GM10266 (cell line): ENCODE measurements at regions not wholly inside any gene's neighbourhood (a gene's known extent, or its start where the extent isn't known, plus 50 kb on each side); places are given as distances from the start of the nearest gene placed in this dataset.

ENCODE experiments used
- DNase-seq: peaks from one replicate; pipeline ENCODE4 v3.0.0; 2012; ENCODE audit errors: extremely low spot score
- CTCF ChIP-seq: IDR thresholded peaks from 2 replicates; pipeline ENCODE4 v1.5.1; 2012; ENCODE audit warnings: mild to moderate bottlenecking, low read depth; ENCODE audit not compliant: control insufficient read depth, insufficient read depth; ENCODE audit errors: missing control alignments

- peak; percentile 6 for DNase-seq
Measured at GRCh38 chr6:140052736-140053729, 678.6 kb upstream of the CITED2 start.

GRCh38 chr6:140051521-140052512 lies 677.4 kb upstream of the CITED2 start:
- DNase-seq = no peak

More at GRCh38 chr6:140052736-140053729, 678.6 kb upstream of the CITED2 start:
- peak; percentile 38 for TF ChIP-seq CTCF

GRCh38 chr6:140050101-140050995 lies 675.9 kb upstream of the CITED2 start:
- no peak for DNase-seq

More at GRCh38 chr6:140051521-140052512, 677.4 kb upstream of the CITED2 start:
- no peak for TF ChIP-seq CTCF

GRCh38 chr6:140049251-140049650 lies 674.8 kb upstream of the CITED2 start:
- no peak for TF ChIP-seq CTCF

More at GRCh38 chr6:140050101-140050995, 675.9 kb upstream of the CITED2 start:
- TF ChIP-seq CTCF = no peak

GRCh38 chr6:140048202-140048790 lies 673.8 kb upstream of the CITED2 start:
- no peak for DNase-seq
- no peak for TF ChIP-seq CTCF

More at GRCh38 chr6:140049251-140049650, 674.8 kb upstream of the CITED2 start:
- no peak for DNase-seq

- DNase-seq = no peak
- no peak for TF ChIP-seq CTCF
Measured at GRCh38 chr6:140047321-140047720, 672.9 kb upstream of the CITED2 start.
